IMR-90 (cell line): ENCODE measurements at regions not wholly inside any gene's neighbourhood (a gene's known extent, or its start where the extent isn't known, plus 50 kb on each side); places are given as distances from the start of the nearest gene placed in this dataset.

ENCODE experiments used
- ATAC-seq: fragments of 200-7000 bp; cut with Tn5 transposase; 2 replicates; pipeline ENCODE4 v1.9.1; 2020; ENCODE audit warnings: low read depth, mild to moderate bottlenecking, moderate library complexity
- BruUV-seq: library from RNA; stranded (reverse); fragments of 400-500 nt; replicated peaks from 2 replicates; lab custom pipeline; 2021; lab: Mats Ljungman, UMichigan
- CTCF ChIA-PET: fragments of 300-600 bp; formaldehyde crosslinking; extraction: SDS; loops from one replicate; lab custom pipeline; 2021; ENCODE audit warnings: antibody characterized with exemption; lab: Yijun Ruan, JAX
- POLR2A ChIA-PET: fragments of 300-600 bp; sonication (Branson Sonifier 250); formaldehyde crosslinking; loops from one replicate; lab custom pipeline; 2022; ENCODE audit warnings: antibody characterized with exemption; ENCODE audit not compliant: unreplicated experiment; lab: Charles Lee
- DNase-seq: peaks from one replicate; pipeline ENCODE4 v3.0.0; 2013
- H2AFZ ChIP-seq: replicated peaks from 2 replicates; pipeline ENCODE3; 2013; ENCODE audit warnings: low read length, mild to moderate bottlenecking; ENCODE audit not compliant: poor library complexity
- H2AK5ac ChIP-seq: 2 replicates; pipeline ENCODE4 v1.6.1; 2013; ENCODE audit warnings: low read depth, low read length, inconsistent platforms
- H2AK9ac ChIP-seq: replicated peaks from 2 replicates; pipeline ENCODE3; 2013; ENCODE audit warnings: mild to moderate bottlenecking, low read depth, low read length, moderate library complexity; ENCODE audit not compliant: poor library complexity
- H2BK120ac ChIP-seq: 2 replicates; pipeline ENCODE4 v1.6.1; 2013; ENCODE audit warnings: low read depth, low read length, inconsistent platforms
- H2BK15ac ChIP-seq: 3 replicates; pipeline ENCODE4 v1.6.1; 2013; ENCODE audit warnings: low read depth, low read length, inconsistent platforms
- H2BK20ac ChIP-seq: 2 replicates; pipeline ENCODE4 v1.6.1; 2013; ENCODE audit warnings: low read depth, mild to moderate bottlenecking, inconsistent platforms, low read length, moderate library complexity
- H2BK5ac ChIP-seq: 2 replicates; pipeline ENCODE4 v1.6.1; 2013; ENCODE audit warnings: mild to moderate bottlenecking, low read depth, low read length, inconsistent platforms; ENCODE audit not compliant: poor library complexity, severe bottlenecking
- H3K14ac ChIP-seq: replicated peaks from 2 replicates; pipeline ENCODE4 v1.6.1; 2013; ENCODE audit warnings: low read depth, low read length, inconsistent platforms
- H3K18ac ChIP-seq: 2 replicates; pipeline ENCODE4 v1.6.1; 2013; ENCODE audit warnings: low read depth, low read length, control low read depth
- H3K23ac ChIP-seq: 2 replicates; pipeline ENCODE4 v1.6.1; 2013; ENCODE audit warnings: low read depth, low read length, inconsistent platforms
- H3K27ac ChIP-seq: 2 replicates; pipeline ENCODE4 v1.5.1; 2013; ENCODE audit warnings: mild to moderate bottlenecking, control low read depth, low read length; ENCODE audit not compliant: insufficient read depth
- H3K27me3 ChIP-seq: 2 replicates; pipeline ENCODE4 v1.6.1; 2013; ENCODE audit warnings: low read length; ENCODE audit not compliant: control insufficient read depth, insufficient read depth
- H3K36me3 ChIP-seq: 2 replicates; pipeline ENCODE4 v1.6.1; 2013; ENCODE audit warnings: low read length, mixed read lengths; ENCODE audit not compliant: control insufficient read depth, insufficient read depth
- H3K4ac ChIP-seq: 2 replicates; pipeline ENCODE4 v1.6.1; 2013; ENCODE audit warnings: low read depth, low read length, inconsistent platforms
- H3K4me1 ChIP-seq: 2 replicates; pipeline ENCODE4 v1.6.1; 2013; ENCODE audit warnings: low read length, mixed read lengths; ENCODE audit not compliant: control insufficient read depth, insufficient read depth
- H3K4me2 ChIP-seq: 2 replicates; pipeline ENCODE4 v1.6.1; 2013; ENCODE audit warnings: low read depth, mild to moderate bottlenecking, control low read depth, low read length, moderate library complexity
- H3K4me3 ChIP-seq: 2 replicates; pipeline ENCODE4 v1.5.1; 2013; ENCODE audit warnings: low read depth, mild to moderate bottlenecking, control low read depth, low read length, moderate library complexity; ENCODE audit not compliant: insufficient read depth
- H3K56ac ChIP-seq: 2 replicates; pipeline ENCODE4 v1.6.1; 2013; ENCODE audit warnings: low read length, inconsistent platforms; ENCODE audit not compliant: insufficient read depth; ENCODE audit errors: extremely low read depth
- H3K79me1 ChIP-seq, 2 experiments: 2 replicates each; pipeline ENCODE4 v1.6.1; 2013; ENCODE audit warnings: low read length in 2 of 2, inconsistent platforms in 1 of 2, low read depth in 1 of 2
- H3K9ac ChIP-seq: 2 replicates; pipeline ENCODE4 v1.6.1; 2013; ENCODE audit warnings: low read depth, low read length, control low read depth
- H3K9me1 ChIP-seq: 2 replicates; pipeline ENCODE4 v1.6.1; 2013; ENCODE audit warnings: low read length, inconsistent platforms; ENCODE audit not compliant: insufficient read depth
- H3K9me3 ChIP-seq: 2 replicates; pipeline ENCODE4 v1.6.1; 2013; ENCODE audit warnings: low read length; ENCODE audit not compliant: control insufficient read depth, insufficient read depth
- H4K20me1 ChIP-seq: 2 replicates; pipeline ENCODE4 v1.6.1; 2013; ENCODE audit warnings: low read length, inconsistent platforms; ENCODE audit not compliant: insufficient read depth
- H4K5ac ChIP-seq: 2 replicates; pipeline ENCODE4 v1.6.1; 2013; ENCODE audit warnings: mild to moderate bottlenecking, low read depth, low read length, control low read depth
- H4K8ac ChIP-seq, 2 experiments: 2 replicates each; pipeline ENCODE4 v1.6.1; 2013; ENCODE audit warnings: low read depth in 2 of 2, low read length in 2 of 2, control low read depth in 1 of 2, inconsistent platforms in 1 of 2
- H4K91ac ChIP-seq: 2 replicates; pipeline ENCODE4 v1.6.1; 2013; ENCODE audit warnings: low read depth, low read length, inconsistent platforms; ENCODE audit not compliant: insufficient read depth
- BHLHE40 ChIP-seq: fragments of 150-350 bp; IDR thresholded peaks from 2 replicates; pipeline ENCODE4 v1.6.1; 2016; ENCODE audit warnings: mild to moderate bottlenecking, low read depth, low read length
- CEBPB ChIP-seq: IDR thresholded peaks from 2 replicates; pipeline ENCODE4 v1.6.1; 2012; ENCODE audit warnings: low read depth, low read length, improper control_type of control experiment
- CHD1 ChIP-seq: IDR thresholded peaks from 2 replicates; pipeline ENCODE4 v1.6.1; 2012; ENCODE audit warnings: low read depth, low read length, improper control_type of control experiment
- CTCF ChIP-seq: conservative IDR thresholded peaks from 2 replicates; pipeline ENCODE4 v1.5.1; 2012; ENCODE audit warnings: mild to moderate bottlenecking, low read depth, low read length, improper control_type of control experiment
- FOS ChIP-seq: fragments of 150-350 bp; IDR thresholded peaks from 2 replicates; pipeline ENCODE4 v1.6.1; 2016; ENCODE audit warnings: low read depth, low read length
- MAFK ChIP-seq: IDR thresholded peaks from 2 replicates; pipeline ENCODE4 v1.6.1; 2012; ENCODE audit warnings: low read depth, low read length, improper control_type of control experiment
- MAZ ChIP-seq: IDR thresholded peaks from 2 replicates; pipeline ENCODE4 v1.6.1; 2012; ENCODE audit warnings: low read depth, mild to moderate bottlenecking, low read length, improper control_type of control experiment, moderate library complexity, borderline replicate concordance
- NFE2L2 ChIP-seq: fragments of 150-350 bp; IDR thresholded peaks from 2 replicates; pipeline ENCODE4 v1.6.1; 2016; ENCODE audit warnings: low read depth, mild to moderate bottlenecking, low read length
- POLR2A ChIP-seq: IDR thresholded peaks from 2 replicates; pipeline ENCODE4 v1.6.1; 2012; ENCODE audit warnings: mild to moderate bottlenecking, low read depth, low read length
- RCOR1 ChIP-seq: IDR thresholded peaks from 2 replicates; pipeline ENCODE4 v1.6.1; 2012; ENCODE audit warnings: mild to moderate bottlenecking, low read length, improper control_type of control experiment; ENCODE audit not compliant: insufficient replicate concordance
- RFX5 ChIP-seq: IDR thresholded peaks from 2 replicates; pipeline ENCODE4 v1.8.0; 2012; ENCODE audit warnings: low read depth, mild to moderate bottlenecking, low read length, moderate library complexity
- SMC3 ChIP-seq: fragments of 150-350 bp; IDR thresholded peaks from 2 replicates; pipeline ENCODE4 v1.6.1; 2016; ENCODE audit warnings: low read depth, mild to moderate bottlenecking, antibody characterized with exemption, low read length, moderate library complexity
- dilution Hi-C: fragments of 300-500 bp; cut with HindIII; formaldehyde crosslinking; loops from one replicate; pipeline ENCODE4 v1.14.3; 2018; ENCODE audit warnings: low sequenced_read_pairs; ENCODE audit not compliant: unreplicated experiment
- in situ Hi-C: fragments of 300-500 bp; cut with MboI; formaldehyde crosslinking; loops from 3 replicates; pipeline ENCODE4 v1.14.3; 2019; ENCODE audit warnings: low sequenced_read_pairs, inconsistent platforms, mixed read lengths
- intact Hi-C: fragments of 100-400 bp; cut with micrococcal nuclease; formaldehyde crosslinking; loops from 2 replicates; pipeline ENCODE4 v1.10.0; 2022
- TF ChIP-seq, protein P1 (sequence below): fragments of 150-350 bp; IDR thresholded peaks from 2 replicates; pipeline ENCODE4 v1.6.1; 2016; ENCODE audit warnings: low read depth, mild to moderate bottlenecking, low read length, moderate library complexity, borderline replicate concordance

- Histone ChIP-seq H3K27ac (no peak overlapping the region), H2AK5ac (no peak overlapping the region), H3K4me3 (no peak overlapping the region), H2AK9ac (no peak overlapping the region), H3K23ac (no peak overlapping the region), H2BK20ac (no peak overlapping the region), H2BK15ac (no peak overlapping the region), H3K9ac (no peak overlapping the region), H3K4me1 (no peaks in the 10 kb centered on the region), H3K56ac (no peak overlapping the region), H4K8ac (no peak overlapping the region), H3K27me3 (no peaks in the 10 kb centered on the region), H3K9me3 (no peaks in the 10 kb centered on the region), H4K5ac (no peak overlapping the region), H3K14ac (no peak overlapping the region), H3K36me3 (no peaks in the 10 kb centered on the region), H2BK120ac (no peak overlapping the region), H4K91ac (no peak overlapping the region), H4K20me1 (no peaks in the 10 kb centered on the region), H3K79me1 (no peaks in the 10 kb centered on the region), H2BK5ac (no peak overlapping the region), H3K18ac (no peak overlapping the region), H2AFZ (no peak overlapping the region), H3K4me2 (no peak overlapping the region), H3K4ac (no peak overlapping the region), H3K9me1 (no peaks in the 10 kb centered on the region)
- no TSS peak for BruUV-seq
- in situ Hi-C loops (no loop called here), intact Hi-C loops (no loop called here), dilution Hi-C loops (no loop called here)
- TF ChIP-seq CEBPB = no peak
- no peak for TF ChIP-seq NFE2L2
- no peak for TF ChIP-seq CHD1
- TF ChIP-seq MAFK = no peak
- TF ChIP-seq RFX5 = no peak
- TF ChIP-seq MAZ = no peak
- TF ChIP-seq SMC3 = no peak
- TF ChIP-seq, protein P1, sequence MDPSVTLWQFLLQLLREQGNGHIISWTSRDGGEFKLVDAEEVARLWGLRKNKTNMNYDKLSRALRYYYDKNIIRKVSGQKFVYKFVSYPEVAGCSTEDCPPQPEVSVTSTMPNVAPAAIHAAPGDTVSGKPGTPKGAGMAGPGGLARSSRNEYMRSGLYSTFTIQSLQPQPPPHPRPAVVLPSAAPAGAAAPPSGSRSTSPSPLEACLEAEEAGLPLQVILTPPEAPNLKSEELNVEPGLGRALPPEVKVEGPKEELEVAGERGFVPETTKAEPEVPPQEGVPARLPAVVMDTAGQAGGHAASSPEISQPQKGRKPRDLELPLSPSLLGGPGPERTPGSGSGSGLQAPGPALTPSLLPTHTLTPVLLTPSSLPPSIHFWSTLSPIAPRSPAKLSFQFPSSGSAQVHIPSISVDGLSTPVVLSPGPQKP = no peak
- TF ChIP-seq RCOR1 = no peak
- TF ChIP-seq BHLHE40 = no peak
- TF ChIP-seq CTCF = no peak
- no peak for TF ChIP-seq POLR2A
- no peak for TF ChIP-seq FOS
- ChIA-PET POLR2A (no interaction called here), CTCF (no interaction called here)
- ATAC-seq (no peak), DNase-seq (no peak)
These were observed 355.2 kb downstream of the KCTD8 start for GRCh38 chr4:44093390-44093789.
